Skeletal muscle tissue (tissue), 3 donors: ENCODE measurements at regions not wholly inside any gene's neighbourhood (a gene's known extent, or its start where the extent isn't known, plus 50 kb on each side); places are given as distances from the start of the nearest gene placed in this dataset.

Experiments
- H3K27ac ChIP-seq: one replicate; pipeline ENCODE4 v1.7.0; 2013; ENCODE audit warnings: mild to moderate bottlenecking, low read depth, low read length, inconsistent platforms
- H3K27me3 ChIP-seq, 3 donors: one replicate each; pipeline ENCODE4 v1.7.0; 2013; ENCODE audit warnings: low read length in 3 of 3; ENCODE audit not compliant: control insufficient read depth in 3 of 3, insufficient read depth in 3 of 3
- H3K36me3 ChIP-seq, 3 donors: one replicate each; pipeline ENCODE4 v1.7.0; 2013; ENCODE audit warnings: low read length in 3 of 3; ENCODE audit not compliant: control insufficient read depth in 3 of 3, insufficient read depth in 3 of 3
- H3K4me1 ChIP-seq, 3 donors: one replicate each; pipeline ENCODE4 v1.7.0; 2013; ENCODE audit warnings: low read length in 3 of 3, mild to moderate bottlenecking in 3 of 3; ENCODE audit not compliant: control insufficient read depth in 3 of 3, insufficient read depth in 3 of 3
- H3K4me3 ChIP-seq, 3 donors: one replicate each; pipeline ENCODE4 v1.7.0; 2013; ENCODE audit warnings: low read length in 3 of 3
- H3K9ac ChIP-seq, 3 donors: one replicate each; pipeline ENCODE4 v1.7.0; 2013; ENCODE audit warnings: low read length in 3 of 3, mild to moderate bottlenecking in 3 of 3, moderate library complexity in 2 of 3, low read depth in 1 of 3
- H3K9me3 ChIP-seq, 3 donors: one replicate each; pipeline ENCODE4 v1.7.0; 2013; ENCODE audit warnings: low read length in 3 of 3; ENCODE audit not compliant: control insufficient read depth in 3 of 3
- donor health status: Osteomylitis.

DNA sequence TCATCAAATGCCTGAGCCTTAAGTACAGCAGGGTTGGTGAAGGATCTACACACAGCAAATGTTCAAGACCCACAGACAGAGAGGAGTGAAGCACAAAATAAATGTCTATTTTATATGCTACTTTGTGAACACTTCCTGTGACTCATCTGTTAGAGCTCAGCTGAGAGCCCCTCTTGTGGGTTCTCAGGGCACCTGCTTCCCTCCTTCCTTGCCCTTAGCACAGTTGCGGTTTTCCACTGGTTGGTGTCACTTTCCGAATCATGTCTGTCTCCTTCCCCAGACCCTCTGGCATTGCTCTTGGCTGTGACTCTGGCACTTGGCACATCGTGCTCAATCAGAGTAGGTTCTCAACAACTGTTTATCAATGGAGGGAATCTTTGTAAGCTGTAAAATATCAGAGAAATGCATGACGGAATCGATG lies 128.5 kb upstream of the STC2 start:
- no peaks in the 10 kb centered on the region for H3K36me3 ChIP-seq
- no peak overlapping the region for H3K27ac ChIP-seq
- no peak overlapping the region for H3K4me3 ChIP-seq
- H3K4me1 ChIP-seq = peaks cover 19 to 45% (median 40%) of the 10 kb centered on the region in 3 donors
- H3K9me3 ChIP-seq = no peaks in the 10 kb centered on the region
- no peaks in the 10 kb centered on the region for H3K27me3 ChIP-seq
- H3K9ac ChIP-seq = peak overlapping the region in 1 of 3 donors; percentile 34

- H3K27ac ChIP-seq = peak overlapping the region; percentile 71
- no peaks in the 10 kb centered on the region for H3K9me3 ChIP-seq
- H3K4me1 ChIP-seq = peaks cover 19 to 50% (median 44%) of the 10 kb centered on the region in 3 donors
- H3K9ac ChIP-seq = no peak overlapping the region
- H3K4me3 ChIP-seq = no peak overlapping the region
- no peaks in the 10 kb centered on the region for H3K36me3 ChIP-seq
- no peaks in the 10 kb centered on the region for H3K27me3 ChIP-seq
These were observed 128.0 kb upstream of the STC2 start for GRCh38 chr5:173456181-173456580.

- Histone ChIP-seq H3K27ac (peak overlapping the region; percentile 71), H3K36me3 (no peaks in the 10 kb centered on the region), H3K4me3 (no peak overlapping the region), H3K4me1 (peaks cover 19 to 50% (median 44%) of the 10 kb centered on the region in 3 donors), H3K27me3 (no peaks in the 10 kb centered on the region), H3K9me3 (no peaks in the 10 kb centered on the region), H3K9ac (peak overlapping the region in 1 of 3 donors; percentile 1)
These were observed 127.4 kb upstream of the STC2 start for GRCh38 chr5:173455599-173455957.

- H3K9me3 ChIP-seq = no peaks in the 10 kb centered on the region
- H3K9ac ChIP-seq = peak overlapping the region in 1 of 3 donors; percentile 1
- peaks cover 19 to 50% (median 44%) of the 10 kb centered on the region in 3 donors for H3K4me1 ChIP-seq
- no peaks in the 10 kb centered on the region for H3K27me3 ChIP-seq
- peak overlapping the region; percentile 71 for H3K27ac ChIP-seq
- H3K4me3 ChIP-seq = no peak overlapping the region
- H3K36me3 ChIP-seq = no peaks in the 10 kb centered on the region
These were observed 126.8 kb upstream of the STC2 start for GRCh38 chr5:173454736-173455598.

GRCh38 chr5:173454361-173454735 lies 126.1 kb upstream of the STC2 start:
- no peak overlapping the region for H3K4me3 ChIP-seq
- H3K27me3 ChIP-seq = no peaks in the 10 kb centered on the region
- no peaks in the 10 kb centered on the region for H3K36me3 ChIP-seq
- peaks cover 19 to 50% (median 44%) of the 10 kb centered on the region in 3 donors for H3K4me1 ChIP-seq
- H3K27ac ChIP-seq = peak overlapping the region; percentile 71
- H3K9me3 ChIP-seq = no peaks in the 10 kb centered on the region
- H3K9ac ChIP-seq = no peak overlapping the region

DNA sequence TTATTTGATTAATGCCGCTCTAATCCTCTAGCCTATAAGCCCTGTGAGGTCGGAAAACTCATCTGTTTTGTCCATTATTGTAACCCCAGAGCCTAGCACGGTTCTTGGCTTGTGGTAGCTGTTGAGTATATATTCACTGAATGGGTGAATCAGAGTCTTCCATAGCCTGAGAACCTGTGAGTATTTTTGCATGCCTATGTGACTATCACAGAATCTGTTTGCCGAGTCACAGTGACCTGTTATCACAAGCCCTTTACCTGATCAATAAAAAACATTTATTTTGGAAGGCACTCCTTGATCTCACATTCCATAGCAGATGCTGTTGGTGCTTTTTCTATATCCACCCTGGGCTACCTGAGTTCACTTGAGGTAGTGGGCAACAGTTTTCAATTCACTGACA lies 125.0 kb upstream of the STC2 start:
- H3K9ac ChIP-seq = no peak overlapping the region
- H3K27me3 ChIP-seq = no peaks in the 10 kb centered on the region
- peak overlapping the region; percentile 79 for H3K27ac ChIP-seq
- H3K9me3 ChIP-seq = no peaks in the 10 kb centered on the region
- no peaks in the 10 kb centered on the region for H3K36me3 ChIP-seq
- H3K4me3 ChIP-seq = no peak overlapping the region
- H3K4me1 ChIP-seq = peaks cover 19 to 48% (median 44%) of the 10 kb centered on the region in 3 donors

DNA sequence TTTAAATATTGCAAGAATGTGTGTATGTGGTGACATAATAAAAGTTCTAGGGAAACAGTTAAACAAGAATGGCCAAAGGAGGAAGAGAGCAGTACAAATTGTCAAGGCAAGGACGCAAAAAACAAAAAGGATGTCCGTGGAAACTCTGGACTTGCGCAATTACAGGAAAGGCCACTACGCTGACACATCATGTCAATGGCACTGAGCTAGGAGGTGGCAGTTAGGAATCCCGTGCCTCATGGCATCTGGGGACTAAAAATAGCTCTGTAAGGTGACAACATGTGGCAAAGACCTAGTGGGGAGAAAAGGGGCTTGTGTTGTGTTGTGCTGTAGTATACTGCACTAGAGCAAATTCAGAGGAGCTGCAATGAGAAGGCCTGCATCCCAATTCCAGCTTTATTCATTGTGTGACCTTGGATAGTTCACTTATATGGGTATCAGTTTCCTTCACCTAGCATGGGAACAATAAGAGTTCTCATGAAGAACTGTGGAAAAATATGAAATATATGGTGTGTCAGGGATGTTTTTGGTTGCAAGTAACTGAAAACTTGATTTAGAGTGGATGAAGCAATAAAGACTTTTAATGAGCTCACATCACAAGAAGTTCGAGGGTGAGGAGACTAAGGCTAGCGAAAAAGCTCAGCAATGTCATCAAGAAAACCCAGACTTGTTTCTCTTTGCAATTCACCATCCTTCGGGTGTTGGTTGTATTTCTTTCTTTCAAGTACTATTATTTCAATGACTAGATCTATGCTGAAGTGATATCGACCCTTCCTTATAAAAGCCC lies 124.1 kb upstream of the STC2 start:
- no peaks in the 10 kb centered on the region for H3K36me3 ChIP-seq

GRCh38 chr5:173451651-173452050 lies 123.4 kb upstream of the STC2 start:
- H3K9ac ChIP-seq = no peak overlapping the region
- no peaks in the 10 kb centered on the region for H3K9me3 ChIP-seq
- no peaks in the 10 kb centered on the region for H3K27me3 ChIP-seq
- H3K4me1 ChIP-seq = peaks cover 8 to 38% (median 34%) of the 10 kb centered on the region in 3 donors
- peak overlapping the region; percentile 79 for H3K27ac ChIP-seq
- no peaks in the 10 kb centered on the region for H3K36me3 ChIP-seq
- H3K4me3 ChIP-seq = no peak overlapping the region

More for the DNA sequence above, 124.1 kb upstream of the STC2 start:
- no peaks in the 10 kb centered on the region for H3K9me3 ChIP-seq
- no peak overlapping the region for H3K4me3 ChIP-seq
- H3K27me3 ChIP-seq = no peaks in the 10 kb centered on the region
- no peak overlapping the region for H3K9ac ChIP-seq
- peak overlapping the region; percentile 79 for H3K27ac ChIP-seq
- peaks cover 15 to 45% (median 40%) of the 10 kb centered on the region in 3 donors for H3K4me1 ChIP-seq

DNA sequence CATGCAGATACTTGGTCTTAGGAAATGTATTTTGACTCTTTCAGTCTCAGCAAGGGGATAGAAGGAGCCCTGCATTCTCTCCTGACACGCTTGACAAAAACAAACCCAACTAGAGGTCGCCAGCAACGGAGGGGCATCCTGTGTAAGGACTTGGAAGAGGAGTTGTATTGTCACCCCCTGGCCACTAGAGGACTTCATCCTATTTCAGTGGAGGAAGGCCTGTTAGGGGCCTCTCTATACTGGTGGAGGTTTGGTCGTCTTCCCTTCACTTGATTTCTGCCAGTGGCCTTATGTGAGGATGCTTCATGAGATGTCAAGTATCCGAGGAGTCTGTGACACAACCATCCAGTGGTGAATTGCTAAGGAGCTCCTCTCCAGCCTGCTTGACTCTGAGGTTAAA lies 122.8 kb upstream of the STC2 start:
- Histone ChIP-seq H3K36me3 (no peaks in the 10 kb centered on the region), H3K9me3 (no peaks in the 10 kb centered on the region), H3K9ac (no peak overlapping the region), H3K4me3 (no peak overlapping the region), H3K27me3 (no peaks in the 10 kb centered on the region), H3K4me1 (peaks cover 7 to 38% (median 34%) of the 10 kb centered on the region in 3 donors), H3K27ac (peak overlapping the region; percentile 79)

- no peak overlapping the region for H3K9ac ChIP-seq
- peaks cover 6 to 38% (median 28%) of the 10 kb centered on the region in 3 donors for H3K4me1 ChIP-seq
- H3K27me3 ChIP-seq = no peaks in the 10 kb centered on the region
- H3K27ac ChIP-seq = no peak overlapping the region
- H3K4me3 ChIP-seq = no peak overlapping the region
- H3K9me3 ChIP-seq = no peaks in the 10 kb centered on the region
- H3K36me3 ChIP-seq = no peaks in the 10 kb centered on the region
These were observed 122.0 kb upstream of the STC2 start for GRCh38 chr5:173450188-173450587.
